GM12878 (cell line): ENCODE measurements at regions not wholly inside any gene's neighbourhood (a gene's known extent, or its start where the extent isn't known, plus 50 kb on each side); places are given as distances from the start of the nearest gene placed in this dataset.

Experiments
- ATAC-seq: fragments of 200-7000 bp; cut with Tn5 transposase; 3 replicates; pipeline ENCODE4 v1.9.1; 2020; ENCODE audit warnings: mild to moderate bottlenecking, moderate library complexity
- BruUV-seq: library from RNA; stranded (reverse); fragments of 400-500 nt; replicated peaks from 2 replicates; lab custom pipeline; 2021; lab: Mats Ljungman, UMichigan
- CTCF ChIA-PET: fragments of 300-600 bp; sonication (Branson Sonifier 250); formaldehyde crosslinking; extraction: SDS; loops from one replicate; lab custom pipeline; 2021; ENCODE audit warnings: inconsistent platforms; lab: Yijun Ruan, JAX
- POLR2A ChIA-PET: fragments of 350-600 bp; formaldehyde crosslinking; extraction: SDS; loops from one replicate; lab custom pipeline; 2021; ENCODE audit warnings: inconsistent platforms; lab: Charles Lee
- RAD21 ChIA-PET: fragments of 300-600 bp; sonication (Branson Sonifier 250); formaldehyde crosslinking; loops from one replicate; lab custom pipeline; 2023; ENCODE audit warnings: antibody characterized with exemption; ENCODE audit not compliant: unreplicated experiment; lab: Charles Lee
- SMC1A ChIA-PET: fragments of 300-600 bp; sonication (Branson Sonifier 250); formaldehyde crosslinking; loops from one replicate; lab custom pipeline; 2023; ENCODE audit not compliant: unreplicated experiment, uncharacterized antibody; lab: Charles Lee
- DNase-seq: peaks from one replicate; pipeline ENCODE4 v3.0.0-alpha.2; 2011; ENCODE audit warnings: low read depth, low spot score
- FAIRE-seq: peaks from 3 replicates; lab custom pipeline; 2011; peaks lifted over from hg19 to GRCh38; lab: Jason Lieb, UNC
- H2AFZ ChIP-seq: 2 replicates; pipeline ENCODE4 v1.6.0; 2011; ENCODE audit warnings: low read depth, low read length, control low read depth; ENCODE audit not compliant: control insufficient read depth
- H3K27ac ChIP-seq: 2 replicates; pipeline ENCODE4 v1.5.1; 2011; ENCODE audit warnings: control low read depth; ENCODE audit not compliant: control insufficient read depth, insufficient read depth
- H3K27me3 ChIP-seq, 2 experiments: replicated peaks in 1 of 2; 2 replicates each; pipeline versions ENCODE4 v1.6.0 to v1.6.1; 2011; ENCODE audit warnings: low read length in 1 of 2; ENCODE audit not compliant: control insufficient read depth in 2 of 2, insufficient read depth in 2 of 2
- H3K36me3 ChIP-seq, 2 experiments: 2 replicates each; pipeline ENCODE4 v1.5.1; 2011; ENCODE audit warnings: low read length in 1 of 2; ENCODE audit not compliant: control insufficient read depth in 2 of 2, insufficient read depth in 2 of 2
- H3K4me1 ChIP-seq: 2 replicates; pipeline ENCODE4 v1.6.1; 2011; ENCODE audit warnings: mild to moderate bottlenecking, low read length, moderate library complexity, mixed read lengths; ENCODE audit not compliant: control insufficient read depth, insufficient read depth
- H3K4me2 ChIP-seq: 2 replicates; pipeline ENCODE4 v1.6.0; 2011; ENCODE audit warnings: control low read depth; ENCODE audit not compliant: control insufficient read depth, insufficient read depth
- H3K4me3 ChIP-seq: fragments of 200-600 bp; sonication (generic); 2 replicates; pipeline ENCODE4 v1.5.1; 2016
- H3K79me2 ChIP-seq: 2 replicates; pipeline ENCODE4 v1.6.0; 2011; ENCODE audit warnings: low read length; ENCODE audit not compliant: control insufficient read depth, insufficient read depth
- H3K9ac ChIP-seq: 2 replicates; pipeline ENCODE4 v1.8.0; 2011; ENCODE audit warnings: low read length, control low read depth, mixed read lengths; ENCODE audit not compliant: control insufficient read depth, insufficient read depth
- H3K9me3 ChIP-seq: replicated peaks from 3 replicates; pipeline ENCODE4 v1.5.1; 2011; ENCODE audit warnings: mild to moderate bottlenecking, low read length; ENCODE audit not compliant: control insufficient read depth, insufficient read depth
- H4K20me1 ChIP-seq: 2 replicates; pipeline ENCODE4 v1.6.0; 2011; ENCODE audit not compliant: control insufficient read depth, insufficient read depth
- CBX5 ChIP-seq: sonication (generic); IDR thresholded peaks from 2 replicates; pipeline ENCODE4 v1.6.1; 2016; ENCODE audit warnings: low read depth, moderate library complexity, mild to moderate bottlenecking, inconsistent platforms
- NR2F1 ChIP-seq: fragments of 450-650 bp; conservative IDR thresholded peaks from 2 replicates; pipeline ENCODE4 v1.6.1; 2017; ENCODE audit warnings: mild to moderate bottlenecking
- PAX5 ChIP-seq: IDR thresholded peaks from 2 replicates; pipeline ENCODE4 v1.6.1; 2011; ENCODE audit warnings: low read depth, low read length, borderline replicate concordance
- SP1 ChIP-seq: IDR thresholded peaks from one replicate; pipeline ENCODE4 v1.6.1; 2011; ENCODE audit warnings: low read depth, low read length
- WGBS: methylation state at CpG from one replicate; pipeline ENCODE4 v1.1.6; 2016; ENCODE audit warnings: low lambda C conversion rate; ENCODE audit not compliant: insufficient replicate concordance, insufficient coverage; ENCODE audit errors: missing lambda C conversion rate; 5-methylcytosine and 5-hydroxymethylcytosine counted together
- in situ Hi-C: fragments of 300-500 bp; cut with MboI; formaldehyde crosslinking; loops from 9 replicates; pipeline ENCODE4 v1.14.3; 2018; ENCODE audit warnings: mixed read lengths
- intact Hi-C: fragments of 100-400 bp; cut with micrococcal nuclease; formaldehyde crosslinking; loops from one replicate; pipeline ENCODE4 v1.14.2; 2022; ENCODE audit not compliant: unreplicated experiment
- TF ChIP-seq, protein P1 (sequence below): fragments of 450-650 bp; IDR thresholded peaks from 2 replicates; pipeline ENCODE4 v1.6.1; 2016; ENCODE audit warnings: mild to moderate bottlenecking, moderate library complexity, borderline replicate concordance
- TF ChIP-seq, protein P2 (sequence below): fragments of 150-350 bp; IDR thresholded peaks from 2 replicates; pipeline ENCODE4 v1.6.1; 2016; ENCODE audit warnings: low read depth, low read length
- TF ChIP-seq, protein P3 (sequence below): fragments of 450-650 bp; IDR thresholded peaks from 2 replicates; pipeline ENCODE4 v1.6.1; 2018; ENCODE audit warnings: mild to moderate bottlenecking, low read depth, moderate library complexity; ENCODE audit not compliant: partially characterized antibody

DNA sequence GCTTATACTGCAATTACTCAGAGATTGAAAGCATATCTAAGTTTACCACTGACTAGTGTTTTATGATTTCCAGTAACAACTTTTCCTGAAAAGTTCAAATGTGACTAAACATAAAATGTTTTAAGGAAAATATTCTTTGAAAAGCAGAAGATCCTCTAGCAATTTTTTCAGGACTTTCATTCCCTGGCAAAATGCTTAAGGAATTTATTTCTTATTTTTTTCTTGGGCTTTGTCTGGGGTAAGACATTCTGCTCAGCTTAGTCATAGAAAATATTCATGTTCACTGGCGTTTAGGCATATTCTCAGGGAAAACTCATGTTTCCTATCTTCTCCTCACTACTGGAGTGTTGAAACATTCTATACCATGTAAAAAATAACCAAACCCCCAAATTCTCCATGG lies 235.3 kb upstream of the CEP162 start (continued):
- TF ChIP-seq, protein P1, sequence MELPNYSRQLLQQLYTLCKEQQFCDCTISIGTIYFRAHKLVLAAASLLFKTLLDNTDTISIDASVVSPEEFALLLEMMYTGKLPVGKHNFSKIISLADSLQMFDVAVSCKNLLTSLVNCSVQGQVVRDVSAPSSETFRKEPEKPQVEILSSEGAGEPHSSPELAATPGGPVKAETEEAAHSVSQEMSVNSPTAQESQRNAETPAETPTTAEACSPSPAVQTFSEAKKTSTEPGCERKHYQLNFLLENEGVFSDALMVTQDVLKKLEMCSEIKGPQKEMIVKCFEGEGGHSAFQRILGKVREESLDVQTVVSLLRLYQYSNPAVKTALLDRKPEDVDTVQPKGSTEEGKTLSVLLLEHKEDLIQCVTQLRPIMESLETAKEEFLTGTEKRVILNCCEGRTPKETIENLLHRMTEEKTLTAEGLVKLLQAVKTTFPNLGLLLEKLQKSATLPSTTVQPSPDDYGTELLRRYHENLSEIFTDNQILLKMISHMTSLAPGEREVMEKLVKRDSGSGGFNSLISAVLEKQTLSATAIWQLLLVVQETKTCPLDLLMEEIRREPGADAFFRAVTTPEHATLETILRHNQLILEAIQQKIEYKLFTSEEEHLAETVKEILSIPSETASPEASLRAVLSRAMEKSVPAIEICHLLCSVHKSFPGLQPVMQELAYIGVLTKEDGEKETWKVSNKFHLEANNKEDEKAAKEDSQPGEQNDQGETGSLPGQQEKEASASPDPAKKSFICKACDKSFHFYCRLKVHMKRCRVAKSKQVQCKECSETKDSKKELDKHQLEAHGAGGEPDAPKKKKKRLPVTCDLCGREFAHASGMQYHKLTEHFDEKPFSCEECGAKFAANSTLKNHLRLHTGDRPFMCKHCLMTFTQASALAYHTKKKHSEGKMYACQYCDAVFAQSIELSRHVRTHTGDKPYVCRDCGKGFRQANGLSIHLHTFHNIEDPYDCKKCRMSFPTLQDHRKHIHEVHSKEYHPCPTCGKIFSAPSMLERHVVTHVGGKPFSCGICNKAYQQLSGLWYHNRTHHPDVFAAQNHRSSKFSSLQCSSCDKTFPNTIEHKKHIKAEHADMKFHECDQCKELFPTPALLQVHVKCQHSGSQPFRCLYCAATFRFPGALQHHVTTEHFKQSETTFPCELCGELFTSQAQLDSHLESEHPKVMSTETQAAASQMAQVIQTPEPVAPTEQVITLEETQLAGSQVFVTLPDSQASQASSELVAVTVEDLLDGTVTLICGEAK, result no peak
- TF ChIP-seq CBX5, result no peak

DNA sequence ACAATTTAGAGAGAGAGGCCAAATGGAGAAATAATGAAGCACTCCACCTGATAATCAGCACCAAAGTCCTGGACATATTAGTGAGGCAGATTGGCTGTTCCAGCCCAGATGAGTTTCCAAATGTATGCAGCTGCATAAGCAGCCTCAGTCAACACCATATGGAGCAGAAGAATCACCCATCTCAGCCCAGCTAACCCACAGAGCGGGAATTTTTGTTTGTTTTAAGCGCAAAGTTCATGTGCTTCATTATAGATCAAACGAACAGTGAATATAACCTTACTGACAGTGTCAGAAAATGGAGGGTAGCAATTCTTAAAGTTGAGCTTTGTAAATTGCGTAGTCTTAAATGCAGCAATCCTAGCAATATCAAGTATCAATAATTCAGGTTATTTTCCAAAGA lies 234.0 kb upstream of the CEP162 start:
- Histone ChIP-seq H2AFZ (no peak overlapping the region), H3K36me3 (no peaks in the 10 kb centered on the region; a peak in 1 of 4 replicates), H4K20me1 (no peaks in the 10 kb centered on the region), H3K4me2 (no peak overlapping the region), H3K27me3 (no peaks in the 10 kb centered on the region), H3K27ac (no peak overlapping the region), H3K79me2 (no peaks in the 10 kb centered on the region), H3K9ac (no peak overlapping the region), H3K9me3 (no peaks in the 10 kb centered on the region), H3K4me1 (no peaks in the 10 kb centered on the region), H3K4me3 (no peak overlapping the region)
- ChIA-PET SMC1A (no interaction called here), RAD21 (interaction anchor here (1.2 kb wide), 1 partner anchor 9 kb away, joined by 3 read pairs; no protein-coding TSS in a partner anchor), POLR2A (no interaction called here), CTCF (interaction anchor here (1.2 kb wide), 1 partner anchor 9 kb away, joined by 3 read pairs; no protein-coding TSS in a partner anchor)
- in situ Hi-C loops, result no loop called here
- FAIRE-seq (no peak), ATAC-seq (no peak), DNase-seq (no peak)
- WGBS, result 8% methylated on average over 4 of the region's 4 CpGs
- intact Hi-C loops, result no loop called here
- BruUV-seq, result no TSS peak
- TF ChIP-seq SP1 (no peak), PAX5 (no peak), NR2F1 (no peak)
- TF ChIP-seq, protein P2, sequence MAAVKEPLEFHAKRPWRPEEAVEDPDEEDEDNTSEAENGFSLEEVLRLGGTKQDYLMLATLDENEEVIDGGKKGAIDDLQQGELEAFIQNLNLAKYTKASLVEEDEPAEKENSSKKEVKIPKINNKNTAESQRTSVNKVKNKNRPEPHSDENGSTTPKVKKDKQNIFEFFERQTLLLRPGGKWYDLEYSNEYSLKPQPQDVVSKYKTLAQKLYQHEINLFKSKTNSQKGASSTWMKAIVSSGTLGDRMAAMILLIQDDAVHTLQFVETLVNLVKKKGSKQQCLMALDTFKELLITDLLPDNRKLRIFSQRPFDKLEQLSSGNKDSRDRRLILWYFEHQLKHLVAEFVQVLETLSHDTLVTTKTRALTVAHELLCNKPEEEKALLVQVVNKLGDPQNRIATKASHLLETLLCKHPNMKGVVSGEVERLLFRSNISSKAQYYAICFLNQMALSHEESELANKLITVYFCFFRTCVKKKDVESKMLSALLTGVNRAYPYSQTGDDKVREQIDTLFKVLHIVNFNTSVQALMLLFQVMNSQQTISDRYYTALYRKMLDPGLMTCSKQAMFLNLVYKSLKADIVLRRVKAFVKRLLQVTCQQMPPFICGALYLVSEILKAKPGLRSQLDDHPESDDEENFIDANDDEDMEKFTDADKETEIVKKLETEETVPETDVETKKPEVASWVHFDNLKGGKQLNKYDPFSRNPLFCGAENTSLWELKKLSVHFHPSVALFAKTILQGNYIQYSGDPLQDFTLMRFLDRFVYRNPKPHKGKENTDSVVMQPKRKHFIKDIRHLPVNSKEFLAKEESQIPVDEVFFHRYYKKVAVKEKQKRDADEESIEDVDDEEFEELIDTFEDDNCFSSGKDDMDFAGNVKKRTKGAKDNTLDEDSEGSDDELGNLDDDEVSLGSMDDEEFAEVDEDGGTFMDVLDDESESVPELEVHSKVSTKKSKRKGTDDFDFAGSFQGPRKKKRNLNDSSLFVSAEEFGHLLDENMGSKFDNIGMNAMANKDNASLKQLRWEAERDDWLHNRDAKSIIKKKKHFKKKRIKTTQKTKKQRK, result no peak
- TF ChIP-seq, protein P3, sequence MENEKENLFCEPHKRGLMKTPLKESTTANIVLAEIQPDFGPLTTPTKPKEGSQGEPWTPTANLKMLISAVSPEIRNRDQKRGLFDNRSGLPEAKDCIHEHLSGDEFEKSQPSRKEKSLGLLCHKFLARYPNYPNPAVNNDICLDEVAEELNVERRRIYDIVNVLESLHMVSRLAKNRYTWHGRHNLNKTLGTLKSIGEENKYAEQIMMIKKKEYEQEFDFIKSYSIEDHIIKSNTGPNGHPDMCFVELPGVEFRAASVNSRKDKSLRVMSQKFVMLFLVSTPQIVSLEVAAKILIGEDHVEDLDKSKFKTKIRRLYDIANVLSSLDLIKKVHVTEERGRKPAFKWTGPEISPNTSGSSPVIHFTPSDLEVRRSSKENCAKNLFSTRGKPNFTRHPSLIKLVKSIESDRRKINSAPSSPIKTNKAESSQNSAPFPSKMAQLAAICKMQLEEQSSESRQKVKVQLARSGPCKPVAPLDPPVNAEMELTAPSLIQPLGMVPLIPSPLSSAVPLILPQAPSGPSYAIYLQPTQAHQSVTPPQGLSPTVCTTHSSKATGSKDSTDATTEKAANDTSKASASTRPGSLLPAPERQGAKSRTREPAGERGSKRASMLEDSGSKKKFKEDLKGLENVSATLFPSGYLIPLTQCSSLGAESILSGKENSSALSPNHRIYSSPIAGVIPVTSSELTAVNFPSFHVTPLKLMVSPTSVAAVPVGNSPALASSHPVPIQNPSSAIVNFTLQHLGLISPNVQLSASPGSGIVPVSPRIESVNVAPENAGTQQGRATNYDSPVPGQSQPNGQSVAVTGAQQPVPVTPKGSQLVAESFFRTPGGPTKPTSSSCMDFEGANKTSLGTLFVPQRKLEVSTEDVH, result no peak
- TF ChIP-seq, protein P1, result no peak
